ENCODE measurements at regions not wholly inside any gene's neighbourhood (a gene's known extent, or its start where the extent isn't known, plus 50 kb on each side); places are given as distances from the start of the nearest gene placed in this dataset.

- DNase-seq, result no peak
Observed at GRCh38 chr1:87512431-87512830, 183.8 kb downstream of the LMO4 start.

DNA sequence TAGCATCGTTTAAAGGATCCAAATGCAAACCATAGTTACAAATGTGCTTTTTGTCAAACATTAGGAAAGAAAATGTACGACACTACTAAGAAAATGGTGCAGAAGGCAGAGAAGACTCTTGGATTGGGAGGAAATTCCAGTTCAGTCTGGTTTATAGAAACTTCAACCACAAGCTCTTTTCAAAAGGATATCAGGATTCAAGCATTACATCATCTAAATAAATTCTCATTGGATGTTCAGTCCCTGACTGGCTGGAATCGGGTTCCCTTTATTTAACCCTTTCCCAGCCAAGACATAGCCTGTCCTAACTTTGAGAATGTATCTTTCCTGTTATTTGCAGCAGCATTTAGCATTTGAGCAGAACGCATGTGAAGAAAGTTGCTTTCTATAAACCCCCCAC, 184.6 kb downstream of the LMO4 start:
- no peak for DNase-seq

GRCh38 chr1:87513966-87514660, 185.4 kb downstream of the LMO4 start:
- DNase-seq, result no peak

DNA sequence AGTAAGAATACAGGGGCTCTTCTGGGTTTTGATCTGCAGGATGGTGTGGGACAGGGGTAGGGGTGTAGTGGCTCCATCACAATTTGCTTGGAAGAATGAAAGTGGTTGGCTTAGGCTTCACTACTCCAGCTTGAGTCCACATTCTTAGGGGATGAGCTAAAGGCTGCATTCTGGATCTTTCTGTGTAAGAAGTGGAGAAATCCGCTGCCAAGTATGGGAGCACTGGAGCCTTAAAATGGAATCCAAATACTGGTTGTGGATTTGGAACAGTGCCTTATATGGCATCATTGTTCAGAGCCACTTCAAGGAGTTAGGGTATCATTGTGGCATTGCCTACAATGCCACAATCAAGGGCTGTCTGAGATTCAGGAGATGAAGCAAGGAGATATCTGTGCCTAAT, 187.1 kb downstream of the LMO4 start:
- no peak for DNase-seq

- no peak for DNase-seq
Observed at GRCh38 chr1:87518794-87519193, 190.1 kb downstream of the LMO4 start.

DNA sequence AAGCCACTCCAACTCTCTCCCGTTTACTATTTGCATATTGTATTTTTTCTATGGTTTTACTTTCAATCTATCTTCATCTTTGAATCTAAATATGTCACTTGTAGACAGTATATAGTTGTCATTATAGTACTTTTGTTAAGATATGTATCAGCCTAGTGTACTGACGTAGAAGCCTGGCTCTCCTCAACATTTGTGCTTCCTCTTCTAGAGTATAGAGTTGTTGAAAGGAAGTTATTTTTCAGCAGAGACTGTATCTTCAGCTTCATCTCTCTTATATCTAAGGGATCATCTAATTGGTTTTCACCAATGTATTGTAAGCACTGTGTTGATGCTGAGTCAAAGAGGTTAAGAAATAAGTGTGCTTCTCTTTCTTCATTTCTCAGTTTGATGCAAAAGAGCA, 192.8 kb downstream of the LMO4 start:
- DNase-seq, result no peak

- no peak for DNase-seq
Observed at GRCh38 chr1:87523466-87523865, 194.8 kb downstream of the LMO4 start.

DNA sequence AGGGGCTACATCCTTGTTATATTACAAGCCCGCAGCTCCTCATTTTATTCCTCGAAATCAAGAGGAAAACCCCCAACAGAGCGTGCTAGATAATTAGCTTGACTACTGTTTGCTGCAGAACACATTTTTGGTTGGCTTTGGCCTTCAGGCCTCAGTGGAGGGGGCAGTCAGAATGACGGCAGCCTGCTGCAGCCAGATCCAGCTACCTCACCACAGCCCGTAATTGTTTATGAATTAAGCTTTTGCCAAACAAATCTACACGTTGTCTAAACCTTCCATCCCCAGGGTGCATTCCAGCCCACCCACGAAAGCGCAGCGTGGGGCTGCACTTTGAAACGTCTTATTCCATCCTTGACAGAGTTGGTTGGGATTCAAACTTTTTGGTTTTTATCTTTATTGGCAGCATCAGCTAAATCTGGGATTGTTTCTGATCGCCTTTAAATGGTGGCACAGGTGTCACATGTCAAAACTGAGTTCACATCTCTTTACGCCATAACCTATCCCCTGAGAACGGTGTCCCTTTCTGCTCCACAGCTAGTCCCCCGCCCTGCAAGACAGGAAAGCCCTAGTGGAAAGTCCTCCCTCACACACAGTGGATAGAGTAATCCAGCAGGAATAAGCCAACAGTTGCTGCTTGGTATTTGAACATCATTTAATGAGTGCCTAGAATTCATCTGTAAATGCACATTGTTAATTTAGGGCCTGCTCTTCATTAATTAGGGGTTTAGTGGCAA, 195.5 kb downstream of the LMO4 start:
- DNase-seq, result no peak

GRCh38 chr1:87528754-87529517, 200.3 kb downstream of the LMO4 start:
- no peak for DNase-seq

- no peak for DNase-seq
Observed at GRCh38 chr1:87530042-87530807, 201.5 kb downstream of the LMO4 start.

DNA sequence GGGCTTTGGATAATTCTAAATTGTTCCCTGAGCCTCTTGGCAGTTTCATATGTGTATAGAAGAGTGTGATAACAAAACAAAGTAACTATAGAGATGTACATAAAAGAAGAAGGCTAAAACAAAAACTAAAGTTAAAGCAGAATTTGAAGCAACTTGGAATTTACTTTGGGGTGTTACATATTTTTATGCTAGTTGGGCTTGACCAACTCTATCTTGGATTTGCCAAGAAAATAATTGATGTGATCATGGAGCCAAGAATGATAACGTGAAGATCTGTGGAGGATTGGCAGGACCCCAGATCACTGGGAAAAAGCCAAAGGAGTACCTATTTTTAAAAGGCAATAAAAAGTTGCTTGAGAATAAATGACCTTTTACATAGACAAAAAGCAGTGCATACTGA, 206.9 kb downstream of the LMO4 start:
- DNase-seq, result no peak

- DNase-seq, result no peak
Observed at GRCh38 chr1:87539147-87539546, 210.5 kb downstream of the LMO4 start.

GRCh38 chr1:87542697-87543096, 214.0 kb downstream of the LMO4 start:
- DNase-seq, result no peak

- DNase-seq, result no peak
Observed at GRCh38 chr1:87549738-87550137, 221.1 kb downstream of the LMO4 start.

DNA sequence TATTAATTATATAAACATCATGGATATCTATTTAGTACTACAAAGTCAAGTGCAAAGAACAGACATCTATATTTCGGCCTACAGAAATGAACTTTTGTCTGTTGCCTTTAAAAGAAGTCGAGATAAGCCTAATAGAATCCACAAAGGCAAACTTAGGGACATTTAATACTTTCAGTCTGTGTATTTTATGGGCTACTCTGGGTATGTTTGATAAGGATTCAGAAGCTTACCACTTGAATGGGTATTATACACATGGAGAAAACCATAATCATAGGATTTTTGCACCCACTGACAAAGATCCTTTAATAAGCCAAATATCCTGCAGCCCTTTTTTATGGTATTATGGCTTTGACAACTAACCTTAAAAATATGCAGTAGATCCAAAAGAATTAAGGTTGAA, 224.8 kb downstream of the LMO4 start:
- DNase-seq, result no peak

GRCh38 chr1:87555366-87555765, 226.7 kb downstream of the LMO4 start:
- no peak for DNase-seq

GRCh38 chr1:87556326-87556725, 227.6 kb downstream of the LMO4 start:
- DNase-seq, result no peak

DNA sequence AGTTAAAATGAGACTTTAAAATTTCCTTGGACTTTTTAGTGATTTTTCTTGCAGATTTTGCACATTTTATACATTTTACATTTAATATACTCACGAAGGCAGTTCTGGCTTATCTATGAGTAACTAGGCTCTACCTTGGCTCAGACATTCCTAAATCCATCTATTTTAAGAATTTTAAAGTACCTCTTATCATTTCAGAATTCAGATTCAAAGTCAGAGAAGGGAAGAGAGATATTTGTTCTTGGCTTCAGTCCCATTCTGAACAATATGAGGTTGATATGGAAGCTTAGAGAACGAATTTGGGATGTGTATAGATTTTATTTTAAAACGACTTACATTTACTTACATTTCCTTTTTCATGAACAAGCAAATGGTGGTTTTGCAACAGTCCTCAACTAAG, 230.2 kb downstream of the LMO4 start:
- DNase-seq, result no peak

- no peak for DNase-seq
Observed at GRCh38 chr1:87560137-87560536, 231.5 kb downstream of the LMO4 start.

- DNase-seq, result no peak
Observed at GRCh38 chr1:87560601-87561360, 232.1 kb downstream of the LMO4 start.

- no peak for DNase-seq
Observed at GRCh38 chr1:87563211-87563610, 234.5 kb downstream of the LMO4 start.

- DNase-seq, result no peak
Observed at GRCh38 chr1:87565861-87566260, 237.2 kb downstream of the LMO4 start.

Measured in T1000 (cell line).